Gastroesophageal sphincter (tissue), 3 donors: ENCODE measurements at regions not wholly inside any gene's neighbourhood (a gene's known extent, or its start where the extent isn't known, plus 50 kb on each side); places are given as distances from the start of the nearest gene placed in this dataset.

Experiments
- CTCF ChIP-seq, 4 experiments: fragments of 200-600 bp in 2 of 4; fragments of 450-650 bp in 2 of 4; sonication (generic) in 1 of 4; IDR thresholded peaks; one replicate each; pipeline ENCODE4 v1.5.1; 2017 to 2019; ENCODE audit warnings: antibody characterized with exemption in 4 of 4, mild to moderate bottlenecking in 2 of 4, moderate library complexity in 2 of 4
- EP300 ChIP-seq: sonication (generic); formaldehyde crosslinking; IDR thresholded peaks from one replicate; pipeline ENCODE4 v1.6.1; 2017; ENCODE audit warnings: antibody characterized with exemption, mild to moderate bottlenecking
- POLR2A ChIP-seq, 2 donors: fragments of 450-650 bp; IDR thresholded peaks; one replicate each; pipeline ENCODE4 v1.6.1; 2017; ENCODE audit warnings: antibody characterized with exemption in 2 of 2, mild to moderate bottlenecking in 2 of 2, moderate library complexity in 1 of 2
- POLR2AphosphoS5 ChIP-seq: sonication (generic); formaldehyde crosslinking; IDR thresholded peaks from one replicate; pipeline ENCODE4 v1.6.1; 2017; ENCODE audit warnings: antibody characterized with exemption

DNA sequence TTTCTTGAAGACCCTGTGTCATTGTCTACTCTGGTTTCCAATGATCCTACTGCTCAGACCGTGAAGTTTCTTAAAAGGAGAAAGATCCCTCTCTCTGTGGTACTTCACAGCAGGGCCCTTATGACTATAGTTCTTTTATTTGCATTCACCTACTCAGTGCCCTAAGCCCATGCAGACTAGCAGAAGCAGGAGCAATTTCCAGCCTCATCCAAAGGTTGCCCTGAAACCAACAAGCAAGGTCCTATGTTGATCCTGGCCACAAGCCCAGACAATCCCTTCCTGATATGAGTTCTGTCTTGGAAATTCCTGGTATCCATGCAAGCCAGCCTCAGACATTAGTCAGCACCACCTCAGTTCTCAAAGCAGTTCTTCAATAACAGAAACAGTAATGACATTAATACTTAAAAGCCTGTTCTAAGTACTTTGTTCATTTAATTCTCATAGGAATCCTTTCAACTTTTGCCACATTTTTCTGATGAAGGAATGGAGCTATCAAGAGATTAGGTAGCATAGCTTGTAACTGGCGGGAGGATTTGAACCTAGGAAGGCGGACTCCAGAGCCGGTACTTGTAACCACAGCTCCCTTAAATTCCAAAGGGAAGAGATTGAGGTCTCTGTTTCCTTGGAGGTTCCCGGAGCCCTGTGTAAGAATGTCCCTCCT lies 58.1 kb upstream of the ST8SIA6 start:
- no peak for TF ChIP-seq POLR2AphosphoS5
- no peak for TF ChIP-seq CTCF (IDR thresholded peaks at IDR 0.05)
- TF ChIP-seq EP300 = no peak
- no peak for TF ChIP-seq POLR2A (IDR thresholded peaks at IDR 0.05)
